DMS79 (cell line): ENCODE measurements at regions not wholly inside any gene's neighbourhood (a gene's known extent, or its start where the extent isn't known, plus 50 kb on each side); places are given as distances from the start of the nearest gene placed in this dataset.

Source experiments
- DNase-seq: peaks from one replicate; lab custom pipeline; 2025; lab: John Stamatoyannopoulos, UW

DNA sequence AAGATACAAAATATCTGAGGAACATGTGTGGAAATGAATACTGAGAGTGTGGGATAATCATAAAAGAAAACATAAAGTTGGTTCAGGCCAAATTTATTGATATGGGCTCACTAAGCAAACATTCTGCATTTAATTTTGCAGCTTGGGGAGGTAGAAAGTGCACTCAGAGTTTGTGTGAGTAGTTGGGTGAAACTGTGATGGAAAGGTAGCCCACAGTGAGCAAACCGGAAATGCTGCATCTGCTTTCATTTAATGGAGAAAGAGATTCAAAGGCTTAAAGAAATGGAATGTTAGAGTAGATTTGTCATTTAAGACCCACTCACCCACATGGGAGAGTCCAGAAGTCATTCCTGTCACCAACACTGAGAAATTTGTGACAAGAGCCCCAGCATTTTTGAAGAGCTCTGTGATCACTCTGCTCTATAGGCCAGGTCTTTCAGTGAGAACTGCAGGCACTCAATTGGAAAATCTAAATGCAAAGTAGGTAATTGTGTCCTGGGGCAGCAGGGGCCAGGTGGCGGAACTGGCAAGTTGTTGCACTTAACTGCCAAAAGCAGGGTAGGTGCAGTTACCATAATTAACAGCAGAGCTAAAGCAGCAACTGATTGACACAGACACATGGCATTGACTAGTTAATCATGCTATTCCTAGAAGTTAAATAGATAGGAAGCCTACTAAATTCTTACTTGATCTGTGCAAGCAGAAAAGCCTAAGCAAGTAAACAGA is 1228.3 kb upstream of the PCDH20 start:
- no peak for DNase-seq

GRCh38 chr13:62643007-62643483 is 1227.4 kb upstream of the PCDH20 start:
- no peak for DNase-seq

GRCh38 chr13:62635161-62635560 is 1219.5 kb upstream of the PCDH20 start:
- DNase-seq, result no peak

DNA sequence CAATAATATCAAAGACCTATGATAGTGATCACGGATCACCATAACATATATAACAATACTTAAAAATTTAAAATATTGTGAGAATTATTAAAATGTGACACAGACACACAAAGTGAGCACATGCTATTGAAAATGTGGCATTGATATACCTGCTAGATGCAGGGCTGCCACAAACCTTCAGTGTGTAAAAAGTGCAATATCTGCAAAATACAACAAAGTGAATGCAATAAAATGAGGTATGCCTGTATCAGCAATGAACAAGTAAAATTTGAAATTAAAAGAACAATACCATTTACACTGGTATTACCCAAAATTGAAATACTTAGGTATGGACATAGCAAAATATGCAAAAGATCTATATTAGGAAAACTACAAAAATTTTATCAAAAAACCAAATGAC is 1217.8 kb upstream of the PCDH20 start:
- no peak for DNase-seq

- DNase-seq, result no peak
These were observed 1216.0 kb upstream of the PCDH20 start for GRCh38 chr13:62631619-62632018.

- DNase-seq, result no peak
These were observed 1215.5 kb upstream of the PCDH20 start for GRCh38 chr13:62631124-62631523.

- no peak for DNase-seq
These were observed 1214.0 kb upstream of the PCDH20 start for GRCh38 chr13:62629618-62630017.

- no peak for DNase-seq
These were observed 1211.6 kb upstream of the PCDH20 start for GRCh38 chr13:62627226-62627625.

DNA sequence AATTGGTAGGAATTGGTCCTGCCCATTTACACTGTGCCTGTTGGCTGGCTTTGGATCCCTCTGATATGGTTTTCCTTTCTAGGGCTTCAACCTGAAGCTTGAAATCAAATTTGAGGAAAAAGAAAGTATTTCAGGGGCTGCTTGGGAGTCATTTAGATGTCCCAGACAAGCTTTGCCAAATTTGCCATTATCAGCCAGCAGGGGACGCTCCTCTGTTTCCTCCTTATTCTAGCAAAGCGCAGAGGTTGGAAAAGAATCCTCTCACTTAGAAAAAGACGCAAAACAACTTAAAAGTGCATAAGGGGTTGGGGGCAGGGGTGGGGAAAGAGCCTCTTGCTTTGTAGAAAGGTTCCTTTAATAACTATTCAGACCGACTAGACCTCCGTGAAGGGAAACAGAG is 1211.1 kb upstream of the PCDH20 start:
- no peak for DNase-seq

- no peak for DNase-seq
These were observed 1209.7 kb upstream of the PCDH20 start for GRCh38 chr13:62625214-62625881.

DNA sequence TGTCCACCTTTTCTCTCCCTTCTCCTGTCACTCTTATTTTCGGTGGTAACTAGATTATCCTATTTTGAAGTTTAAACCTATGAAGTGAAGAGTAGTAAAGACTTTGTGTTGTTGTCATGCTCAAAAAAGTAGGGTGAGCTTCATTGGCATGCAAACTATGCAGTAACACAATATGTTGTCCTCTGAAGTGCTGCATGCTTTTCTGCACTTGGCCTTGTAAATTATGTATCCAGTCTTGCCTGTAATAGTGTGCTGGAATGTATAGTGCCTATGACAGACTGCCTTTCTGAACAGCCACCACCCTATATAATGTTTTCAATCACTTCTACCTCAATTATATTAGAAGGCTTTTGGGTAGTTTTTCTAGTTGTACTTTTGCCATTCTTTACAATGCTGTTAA is 1198.2 kb upstream of the PCDH20 start:
- DNase-seq, result no peak

- DNase-seq, result no peak
These were observed 1195.7 kb upstream of the PCDH20 start for GRCh38 chr13:62611343-62611742.

GRCh38 chr13:62598708-62599107 is 1183.1 kb upstream of the PCDH20 start:
- DNase-seq, result no peak

DNA sequence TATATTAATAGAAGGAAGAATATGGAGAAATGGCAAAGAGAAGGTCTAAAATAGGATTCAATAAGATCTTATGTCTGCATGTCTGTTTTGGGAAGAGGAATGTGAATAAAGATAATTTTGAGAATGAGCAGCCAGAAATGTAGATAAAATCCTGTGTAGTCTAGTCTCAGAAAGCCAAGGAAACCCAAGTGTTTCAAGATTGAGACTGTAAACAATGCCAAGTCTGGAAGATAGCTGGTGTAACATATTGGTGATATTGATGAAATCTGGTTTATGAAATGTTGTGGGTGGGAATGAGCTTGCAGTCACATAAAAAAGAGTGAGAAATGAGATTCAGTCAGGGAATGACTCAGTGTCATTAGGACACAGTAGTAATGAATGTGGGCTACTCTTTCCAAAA is 1180.3 kb upstream of the PCDH20 start:
- no peak for DNase-seq

DNA sequence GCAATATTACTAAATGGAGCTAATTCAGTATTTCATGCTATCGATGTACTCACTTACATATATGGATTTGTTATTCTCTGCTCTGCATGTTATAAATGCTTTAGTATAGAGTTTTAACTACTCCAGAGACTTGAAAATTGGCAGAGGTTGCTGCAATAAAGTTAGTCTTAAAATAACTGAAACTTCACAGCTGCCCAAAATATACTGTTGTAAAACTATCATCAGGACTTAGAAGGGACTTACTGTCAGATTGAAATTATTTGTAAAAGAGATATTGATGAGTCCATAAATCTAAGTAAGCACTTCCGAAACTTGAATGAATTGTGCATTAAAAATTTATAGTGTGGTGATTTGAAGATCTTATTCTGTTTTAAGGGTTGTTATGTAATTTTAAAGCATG is 1178.2 kb upstream of the PCDH20 start:
- no peak for DNase-seq

DNA sequence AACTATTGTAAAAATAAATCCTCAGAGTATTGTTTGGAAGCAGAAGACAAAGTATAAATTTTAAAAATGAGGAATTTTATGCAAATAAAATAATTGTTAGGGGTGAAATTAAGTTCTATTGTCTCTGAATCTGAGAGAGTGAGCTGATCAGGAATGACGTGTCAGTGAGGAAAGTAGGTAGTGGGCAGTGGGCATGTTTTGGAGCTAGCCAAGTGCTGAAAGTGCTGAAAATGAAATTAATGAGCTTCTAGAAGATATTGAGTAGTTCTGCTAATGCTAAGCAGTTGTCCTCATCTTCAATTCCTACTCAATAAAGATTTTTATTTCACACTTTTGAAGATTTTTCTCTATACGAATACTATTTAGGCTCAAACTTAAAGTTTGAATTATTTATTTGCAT is 1167.8 kb upstream of the PCDH20 start:
- DNase-seq, result no peak

DNA sequence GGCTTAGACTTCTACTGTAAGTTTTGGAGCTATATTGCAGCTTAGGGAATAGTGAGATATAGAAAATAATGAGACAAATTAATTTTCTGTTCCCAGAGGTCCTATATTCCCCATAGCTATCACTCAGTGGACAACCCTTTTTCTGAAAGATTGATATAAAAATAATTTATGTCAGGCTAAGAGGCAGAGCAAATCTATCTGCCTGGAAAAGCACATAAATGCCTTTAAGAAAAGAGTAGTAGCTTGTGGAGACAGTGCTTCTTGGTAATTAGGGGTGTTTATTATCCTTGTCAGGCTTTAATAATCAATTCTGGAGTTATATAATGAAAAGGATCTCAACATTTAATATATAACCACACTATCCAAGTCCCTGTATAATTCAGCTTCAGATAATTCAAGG is 1162.8 kb upstream of the PCDH20 start:
- no peak for DNase-seq

GRCh38 chr13:62564770-62565169 is 1149.1 kb upstream of the PCDH20 start:
- DNase-seq, result no peak

DNA sequence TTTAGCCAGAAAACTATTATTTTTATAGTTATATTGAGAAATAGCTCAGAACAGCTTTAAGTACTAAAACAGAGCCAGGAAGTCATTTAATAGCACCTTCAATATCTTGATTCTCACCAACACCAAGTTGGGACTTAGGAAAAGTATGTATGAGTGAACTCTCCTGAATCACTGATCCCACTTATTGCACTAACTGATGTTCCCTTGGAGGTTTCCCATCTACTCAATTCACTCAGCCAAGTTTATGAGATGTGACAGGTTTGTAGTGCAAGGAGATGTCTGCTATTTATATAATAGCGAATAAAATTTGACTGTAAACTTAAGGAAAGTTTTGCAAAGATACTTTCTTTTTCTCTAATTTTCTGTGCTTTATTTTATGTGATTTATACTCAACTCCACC is 1147.6 kb upstream of the PCDH20 start:
- DNase-seq, result no peak

GRCh38 chr13:62556978-62557377 is 1141.3 kb upstream of the PCDH20 start:
- DNase-seq, result no peak

- no peak for DNase-seq
These were observed 1135.9 kb upstream of the PCDH20 start for GRCh38 chr13:62551588-62551987.

DNA sequence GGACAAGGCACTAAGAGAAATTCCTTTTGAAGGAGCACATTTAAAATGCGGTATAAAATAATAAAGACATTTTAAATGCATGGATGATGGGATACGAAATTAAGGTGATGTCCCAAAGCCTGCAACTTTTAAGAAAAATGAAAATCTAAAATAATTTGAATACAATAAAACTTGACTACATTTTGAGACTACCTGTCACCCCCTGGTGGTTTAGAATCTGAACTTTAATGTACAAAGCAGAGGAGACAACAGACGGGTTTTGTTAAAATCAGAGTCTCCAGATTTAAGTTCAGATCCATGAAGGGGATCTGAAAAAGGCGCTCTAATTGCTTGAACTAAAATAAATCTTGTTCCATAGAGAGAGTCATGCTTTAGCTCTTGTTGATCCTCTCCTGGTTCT is 1129.3 kb upstream of the PCDH20 start:
- DNase-seq, result no peak

- no peak for DNase-seq
These were observed 1121.9 kb upstream of the PCDH20 start for GRCh38 chr13:62537593-62537992.

- DNase-seq, result no peak
These were observed 1110.0 kb upstream of the PCDH20 start for GRCh38 chr13:62525652-62526051.
